SK-N-MC (cell line): ENCODE measurements at regions not wholly inside any gene's neighbourhood (a gene's known extent, or its start where the extent isn't known, plus 50 kb on each side); places are given as distances from the start of the nearest gene placed in this dataset.

ENCODE experiments used
- DNase-seq: peaks from one replicate; pipeline ENCODE4 v3.0.0-alpha.2; 2011; ENCODE audit warnings: low read depth, low spot score
- H3K27ac ChIP-seq: fragments of 200-600 bp; sonication (generic); 2 replicates; pipeline ENCODE4 v1.5.1; 2016; ENCODE audit warnings: mixed run types
- H3K36me3 ChIP-seq: fragments of 200-600 bp; sonication (generic); 2 replicates; pipeline ENCODE4 v1.6.1; 2017; ENCODE audit warnings: antibody characterized with exemption, low read length, mixed read lengths; ENCODE audit not compliant: insufficient read depth
- H3K4me3 ChIP-seq: fragments of 200-600 bp; sonication (generic); 2 replicates; pipeline ENCODE4 v1.5.1; 2016
- H3K9ac ChIP-seq: fragments of 200-600 bp; sonication (generic); 2 replicates; pipeline ENCODE4 v1.8.0; 2017; ENCODE audit warnings: mixed run types, mixed read lengths; ENCODE audit not compliant: insufficient read length
- H3K9me3 ChIP-seq: fragments of 200-600 bp; sonication (generic); 2 replicates; pipeline ENCODE4 v1.6.1; 2017; ENCODE audit warnings: low read depth, mild to moderate bottlenecking, antibody characterized with exemption, low read length, moderate library complexity, mixed read lengths
- EZH2 ChIP-seq: fragments of 200-600 bp; sonication (generic); IDR thresholded peaks from one replicate; pipeline ENCODE4 v1.6.1; 2017; ENCODE audit warnings: antibody characterized with exemption
- FOXP2 ChIP-seq: optimal IDR thresholded peaks from 2 replicates; pipeline ENCODE3; 2011; ENCODE audit warnings: mild to moderate bottlenecking, moderate library complexity; ENCODE audit not compliant: insufficient read depth; ENCODE audit errors: extremely low read length, control extremely low read depth
- POLR2AphosphoS5 ChIP-seq: IDR thresholded peaks from 2 replicates; pipeline ENCODE4 v1.6.1; 2012; ENCODE audit warnings: mild to moderate bottlenecking, low read depth, low read length, borderline replicate concordance

GRCh38 chr20:57857969-57858368 is 148.2 kb upstream of the PMEPA1 start:
- no peak for DNase-seq
- no peaks in the 10 kb centered on the region for H3K36me3 ChIP-seq
- no peak overlapping the region for H3K9ac ChIP-seq
- no peaks in the 10 kb centered on the region for H3K9me3 ChIP-seq
- no peak overlapping the region for H3K4me3 ChIP-seq
- H3K27ac ChIP-seq, result no peak overlapping the region
- no peak for TF ChIP-seq POLR2AphosphoS5
- no peak for TF ChIP-seq FOXP2
- no peak for TF ChIP-seq EZH2

GRCh38 chr20:57857118-57857517 is 147.3 kb upstream of the PMEPA1 start:
- no peaks in the 10 kb centered on the region for H3K36me3 ChIP-seq
- no peaks in the 10 kb centered on the region for H3K9me3 ChIP-seq
- no peak for TF ChIP-seq EZH2
- TF ChIP-seq FOXP2, result no peak
- no peak for TF ChIP-seq POLR2AphosphoS5
- no peak for DNase-seq
- H3K9ac ChIP-seq, result no peak overlapping the region
- no peak overlapping the region for H3K27ac ChIP-seq
- no peak overlapping the region for H3K4me3 ChIP-seq

GRCh38 chr20:57856658-57857057 is 146.8 kb upstream of the PMEPA1 start:
- Histone ChIP-seq H3K27ac (no peak overlapping the region), H3K36me3 (no peaks in the 10 kb centered on the region), H3K9ac (no peak overlapping the region), H3K4me3 (no peak overlapping the region), H3K9me3 (no peaks in the 10 kb centered on the region)
- TF ChIP-seq POLR2AphosphoS5, result no peak
- no peak for TF ChIP-seq EZH2
- TF ChIP-seq FOXP2, result no peak
- no peak for DNase-seq

GRCh38 chr20:57851796-57852195 is 142.0 kb upstream of the PMEPA1 start:
- no peaks in the 10 kb centered on the region for H3K9me3 ChIP-seq
- TF ChIP-seq POLR2AphosphoS5, result no peak
- no peak for TF ChIP-seq EZH2
- TF ChIP-seq FOXP2, result no peak
- H3K9ac ChIP-seq, result no peak overlapping the region
- H3K27ac ChIP-seq, result no peak overlapping the region
- no peak for DNase-seq
- H3K4me3 ChIP-seq, result no peak overlapping the region
- no peaks in the 10 kb centered on the region for H3K36me3 ChIP-seq

- no peak for DNase-seq
- Histone ChIP-seq H3K4me3 (no peak overlapping the region), H3K9ac (no peak overlapping the region), H3K27ac (no peak overlapping the region), H3K36me3 (no peaks in the 10 kb centered on the region), H3K9me3 (no peaks in the 10 kb centered on the region)
- TF ChIP-seq EZH2 (no peak), FOXP2 (no peak), POLR2AphosphoS5 (no peak)
Measured at GRCh38 chr20:57851025-57851682, 141.3 kb upstream of the PMEPA1 start.

- no peak for DNase-seq
- TF ChIP-seq EZH2, result no peak
Measured at GRCh38 chr20:57849521-57850215, 139.9 kb upstream of the PMEPA1 start.

GRCh38 chr20:57849121-57849520 is 139.3 kb upstream of the PMEPA1 start:
- H3K36me3 ChIP-seq, result no peaks in the 10 kb centered on the region
- H3K4me3 ChIP-seq, result no peak overlapping the region
- H3K27ac ChIP-seq, result no peak overlapping the region
- DNase-seq, result no peak
- H3K9me3 ChIP-seq, result no peaks in the 10 kb centered on the region
- no peak for TF ChIP-seq EZH2
- no peak for TF ChIP-seq FOXP2
- no peak for TF ChIP-seq POLR2AphosphoS5
- H3K9ac ChIP-seq, result no peak overlapping the region

More at GRCh38 chr20:57849521-57850215, 139.9 kb upstream of the PMEPA1 start:
- Histone ChIP-seq H3K9ac (no peak overlapping the region), H3K9me3 (no peaks in the 10 kb centered on the region), H3K27ac (no peak overlapping the region), H3K4me3 (no peak overlapping the region), H3K36me3 (no peaks in the 10 kb centered on the region)

GRCh38 chr20:57848282-57848681 is 138.5 kb upstream of the PMEPA1 start:
- no peak overlapping the region for H3K9ac ChIP-seq
- no peak overlapping the region for H3K27ac ChIP-seq
- H3K36me3 ChIP-seq, result no peaks in the 10 kb centered on the region
- DNase-seq, result no peak
- no peaks in the 10 kb centered on the region for H3K9me3 ChIP-seq
- TF ChIP-seq POLR2AphosphoS5, result no peak
- no peak for TF ChIP-seq FOXP2
- no peak for TF ChIP-seq EZH2
- H3K4me3 ChIP-seq, result no peak overlapping the region

- DNase-seq, result no peak
- Histone ChIP-seq H3K36me3 (no peaks in the 10 kb centered on the region), H3K9ac (no peak overlapping the region), H3K27ac (no peak overlapping the region), H3K9me3 (no peaks in the 10 kb centered on the region), H3K4me3 (no peak overlapping the region)
- TF ChIP-seq FOXP2, result no peak
- TF ChIP-seq EZH2, result no peak
- no peak for TF ChIP-seq POLR2AphosphoS5
Measured at GRCh38 chr20:57847104-57847503, 137.3 kb upstream of the PMEPA1 start.
